Endothelial cell of umbilical vein (primary cell): ENCODE measurements at regions not wholly inside any gene's neighbourhood (a gene's known extent, or its start where the extent isn't known, plus 50 kb on each side); places are given as distances from the start of the nearest gene placed in this dataset.

Experiments used
- BruUV-seq: library from RNA; stranded (reverse); fragments of 400-500 nt; replicated peaks from 2 replicates; lab custom pipeline; 2021; lab: Mats Ljungman, UMichigan
- CTCF ChIA-PET: fragments of 300-600, 350-600 bp; sonication (Branson Sonifier 250); formaldehyde crosslinking; loops from one replicate; lab custom pipeline; 2021; ENCODE audit warnings: antibody characterized with exemption, inconsistent platforms; lab: Charles Lee
- POLR2A ChIA-PET: fragments of 300-600, 350-600 bp; sonication (Branson Sonifier 250); formaldehyde crosslinking; loops from one replicate; lab custom pipeline; 2021; ENCODE audit warnings: antibody characterized with exemption, inconsistent platforms; lab: Charles Lee
- DNase-seq: peaks from one replicate; pipeline ENCODE4 v3.0.0-alpha.2; 2011; ENCODE audit warnings: low read depth, low spot score
- FAIRE-seq: peaks from 2 replicates; lab custom pipeline; 2011; peaks lifted over from hg19 to GRCh38; lab: Jason Lieb, UNC
- H2AFZ ChIP-seq: 2 replicates; pipeline ENCODE4 v1.6.0; 2012; ENCODE audit warnings: low read depth, low read length, control low read depth, inconsistent platforms
- H3K27ac ChIP-seq: 2 replicates; pipeline ENCODE4 v1.5.1; 2011; ENCODE audit warnings: low read depth, mild to moderate bottlenecking, control low read depth, low read length, moderate library complexity; ENCODE audit not compliant: insufficient read depth
- H3K27me3 ChIP-seq, 2 experiments: 2 replicates each; pipeline versions ENCODE4 v1.6.0 to v1.6.1; 2011; ENCODE audit warnings: low read length in 2 of 2, mixed read lengths in 1 of 2; ENCODE audit not compliant: control insufficient read depth in 2 of 2, insufficient read depth in 2 of 2
- H3K36me3 ChIP-seq, 2 experiments: 2 replicates in 1 of 2; 3 replicates in 1 of 2; pipeline ENCODE4 v1.5.1; 2011; ENCODE audit warnings: low read length in 2 of 2, mild to moderate bottlenecking in 1 of 2, moderate library complexity in 1 of 2; ENCODE audit not compliant: control insufficient read depth in 2 of 2, insufficient read depth in 2 of 2; ENCODE audit errors: extremely low read depth in 1 of 2
- H3K4me1 ChIP-seq: 3 replicates; pipeline ENCODE4 v1.5.1; 2011; ENCODE audit warnings: mild to moderate bottlenecking, low read length; ENCODE audit not compliant: control insufficient read depth, insufficient read depth; ENCODE audit errors: extremely low read depth
- H3K4me2 ChIP-seq: 2 replicates; pipeline ENCODE4 v1.6.1; 2011; ENCODE audit warnings: low read length, control low read depth, mixed read lengths; ENCODE audit not compliant: insufficient read depth
- H3K4me3 ChIP-seq, 3 experiments: fragments of 200-600 bp in 1 of 3; sonication (generic), shearing (Covaris generic) in 1 of 3; replicated peaks in 1 of 3; 2 replicates each; pipeline ENCODE4 v1.5.1; 2011 to 2016; ENCODE audit warnings: control low read depth in 3 of 3, low read length in 3 of 3, mild to moderate bottlenecking in 2 of 3, inconsistent platforms in 1 of 3, low read depth in 1 of 3, moderate library complexity in 1 of 3; ENCODE audit not compliant: insufficient read depth in 1 of 3
- H3K79me2 ChIP-seq: 2 replicates; pipeline ENCODE4 v1.6.0; 2012; ENCODE audit warnings: low read length, inconsistent platforms; ENCODE audit not compliant: control insufficient read depth, insufficient read depth
- H3K9ac ChIP-seq: replicated peaks from 2 replicates; pipeline ENCODE3; 2011; ENCODE audit warnings: low read length, control low read depth; ENCODE audit not compliant: insufficient read depth; ENCODE audit errors: extremely low read depth
- H3K9me1 ChIP-seq: replicated peaks from 3 replicates; pipeline ENCODE4 v1.6.0; 2011; ENCODE audit warnings: mild to moderate bottlenecking, low read length; ENCODE audit not compliant: control insufficient read depth, insufficient read depth; ENCODE audit errors: extremely low read depth
- H3K9me3 ChIP-seq: replicated peaks from 2 replicates; pipeline ENCODE4 v1.5.1; 2012; ENCODE audit warnings: low read length, inconsistent platforms; ENCODE audit not compliant: control insufficient read depth, insufficient read depth
- H4K20me1 ChIP-seq: replicated peaks from 2 replicates; pipeline ENCODE3; 2011; ENCODE audit warnings: mild to moderate bottlenecking, low read length; ENCODE audit not compliant: control insufficient read depth, insufficient read depth; ENCODE audit errors: extremely low read depth
- CTCF ChIP-seq, 2 donors: IDR thresholded peaks; 1 replicate in 1 of 2; 2 replicates in 1 of 2; pipeline ENCODE4 v1.5.1; 2011; ENCODE audit warnings: low read length in 2 of 2, mild to moderate bottlenecking in 2 of 2, moderate library complexity in 2 of 2, control low read depth in 1 of 2, inconsistent platforms in 1 of 2, low read depth in 1 of 2; ENCODE audit not compliant: insufficient read depth in 1 of 2; ENCODE audit errors: extremely low read depth in 1 of 2
- EZH2 ChIP-seq: IDR thresholded peaks from 2 replicates; pipeline ENCODE4 v1.6.1; 2012; ENCODE audit warnings: borderline replicate concordance, low read depth, mild to moderate bottlenecking, moderate library complexity, low read length, inconsistent platforms; ENCODE audit not compliant: severe bottlenecking
- FOS ChIP-seq: IDR thresholded peaks from 2 replicates; pipeline ENCODE4 v1.6.1; 2011; ENCODE audit warnings: mild to moderate bottlenecking, low read length, moderate library complexity, borderline replicate concordance; ENCODE audit not compliant: insufficient read depth
- GATA2 ChIP-seq: IDR thresholded peaks from 2 replicates; pipeline ENCODE4 v1.7.0; 2011; ENCODE audit warnings: low read depth, mild to moderate bottlenecking, moderate library complexity, mixed read lengths, low read length; ENCODE audit not compliant: insufficient read length, insufficient read depth
- JUN ChIP-seq: IDR thresholded peaks from 2 replicates; pipeline ENCODE4 v1.6.1; 2011; ENCODE audit warnings: borderline replicate concordance, low read depth; ENCODE audit not compliant: insufficient read length, insufficient read depth
- MYC ChIP-seq: IDR thresholded peaks from one replicate; pipeline ENCODE4 v1.6.1; 2011; ENCODE audit warnings: mild to moderate bottlenecking, low read depth, low read length
- POLR2A ChIP-seq: IDR thresholded peaks from 2 replicates; pipeline ENCODE4 v1.6.1; 2012; ENCODE audit warnings: low read depth, mild to moderate bottlenecking, control low read depth, low read length
- POLR2AphosphoS5 ChIP-seq: IDR thresholded peaks from 2 replicates; pipeline ENCODE4 v1.6.1; 2012; ENCODE audit warnings: low read depth, mild to moderate bottlenecking, control low read depth, low read length, moderate library complexity; ENCODE audit not compliant: insufficient read depth
- dilution Hi-C: fragments of 300-500 bp; cut with MboI; formaldehyde crosslinking; loops from one replicate; pipeline ENCODE4 v1.15.0; 2019; ENCODE audit warnings: low sequenced_read_pairs; ENCODE audit not compliant: extremely low pct_ligation_motif_present
- intact Hi-C: fragments of 100-400 bp; cut with micrococcal nuclease; formaldehyde crosslinking; loops from one replicate; pipeline ENCODE4 v1.10.0; 2022
- TF ChIP-seq, protein P1 (sequence below): IDR thresholded peaks from 2 replicates; pipeline ENCODE4 v1.6.1; 2011; ENCODE audit not compliant: insufficient read depth, insufficient read length

DNA sequence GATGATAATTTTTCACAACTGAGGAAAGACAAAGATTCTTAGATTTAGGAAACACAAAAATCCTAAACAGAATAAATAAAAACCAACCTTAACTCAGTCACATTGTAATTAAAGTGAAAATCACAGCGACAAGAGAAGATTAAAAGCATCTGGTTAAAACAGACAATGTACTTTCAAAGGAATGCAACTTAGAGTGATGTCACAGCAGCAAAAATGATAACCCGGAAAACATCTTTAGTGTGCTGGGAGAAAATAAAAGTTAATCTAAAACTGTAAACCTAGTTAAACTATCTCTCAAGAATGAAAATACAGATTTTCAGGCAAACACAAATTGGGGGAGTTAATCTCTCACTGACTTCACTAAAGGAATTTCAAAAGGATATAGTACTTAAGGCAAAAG is 76.8 kb upstream of the OGFRL1 start:
- ChIA-PET CTCF (no interaction called here), POLR2A (no interaction called here)
- H3K4me3 ChIP-seq = no peak overlapping the region
- intact Hi-C loops = no loop called here
- no peak for FAIRE-seq
- DNase-seq = no peak
- TF ChIP-seq MYC = no peak
- TF ChIP-seq POLR2A = no peak
- no peak for TF ChIP-seq CTCF (IDR thresholded peaks at IDR 0.05; ENCODE audit: extremely low read depth in 1 of 2, insufficient read depth in 1 of 2, low read depth in 1 of 2, low read length in 2 of 2)
- TF ChIP-seq, protein P1, sequence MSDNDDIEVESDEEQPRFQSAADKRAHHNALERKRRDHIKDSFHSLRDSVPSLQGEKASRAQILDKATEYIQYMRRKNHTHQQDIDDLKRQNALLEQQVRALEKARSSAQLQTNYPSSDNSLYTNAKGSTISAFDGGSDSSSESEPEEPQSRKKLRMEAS = no peak
- no peak for TF ChIP-seq EZH2
- TF ChIP-seq POLR2AphosphoS5 = no peak
- no peak for TF ChIP-seq GATA2
- TF ChIP-seq JUN = no peak
- no peak for TF ChIP-seq FOS
- H3K9me3 ChIP-seq = no peaks in the 10 kb centered on the region
- H3K4me1 ChIP-seq = no peaks in the 10 kb centered on the region
- no peaks in the 10 kb centered on the region for H3K27me3 ChIP-seq
- H3K79me2 ChIP-seq = no peaks in the 10 kb centered on the region
- H4K20me1 ChIP-seq = no peaks in the 10 kb centered on the region
- no peaks in the 10 kb centered on the region for H3K9me1 ChIP-seq
- dilution Hi-C loops = no loop called here
- no TSS peak for BruUV-seq
- H2AFZ ChIP-seq = no peak overlapping the region
- no peak overlapping the region for H3K9ac ChIP-seq
- no peak overlapping the region for H3K4me2 ChIP-seq
- no peaks in the 10 kb centered on the region for H3K36me3 ChIP-seq
- H3K27ac ChIP-seq = no peak overlapping the region
